HEK293 (cell line): ENCODE measurements at regions not wholly inside any gene's neighbourhood (a gene's known extent, or its start where the extent isn't known, plus 50 kb on each side); places are given as distances from the start of the nearest gene placed in this dataset.

Experiments
- CTCF ChIP-seq: fragments of 450-650 bp; formaldehyde crosslinking; IDR thresholded peaks from 2 replicates; pipeline ENCODE4 v1.5.1; 2016; ENCODE audit warnings: missing biosample characterization, missing genetic modification characterization
- GLI4 ChIP-seq: fragments of 450-650 bp; formaldehyde crosslinking; IDR thresholded peaks from 2 replicates; pipeline ENCODE4 v1.5.1; 2016; ENCODE audit warnings: missing biosample characterization, missing genetic modification characterization
- ZBTB21 ChIP-seq: fragments of 450-650 bp; formaldehyde crosslinking; IDR thresholded peaks from 2 replicates; pipeline ENCODE4 v1.5.1; 2017; ENCODE audit warnings: missing biosample characterization, missing genetic modification characterization
- ZNF292 ChIP-seq: fragments of 450-650 bp; formaldehyde crosslinking; IDR thresholded peaks from 2 replicates; pipeline ENCODE4 v1.5.1; 2016; ENCODE audit warnings: low read depth, missing biosample characterization, missing genetic modification characterization, borderline replicate concordance
- ZNF544 ChIP-seq: fragments of 450-650 bp; formaldehyde crosslinking; IDR thresholded peaks from 2 replicates; pipeline ENCODE4 v1.5.0; 2017; ENCODE audit warnings: missing biosample characterization, missing genetic modification characterization
- ZNF585B ChIP-seq: fragments of 450-650 bp; formaldehyde crosslinking; IDR thresholded peaks from 2 replicates; pipeline ENCODE4 v1.5.1; 2016; ENCODE audit warnings: missing biosample characterization, missing genetic modification characterization
- ZNF626 ChIP-seq: fragments of 450-650 bp; sonication (Bioruptor Pico); formaldehyde crosslinking; IDR thresholded peaks from 2 replicates; pipeline ENCODE4 v1.5.1; 2018; ENCODE audit warnings: missing biosample characterization, missing genetic modification characterization, inconsistent platforms
- TF ChIP-seq, protein P1 (sequence below): fragments of 450-650 bp; formaldehyde crosslinking; IDR thresholded peaks from 2 replicates; pipeline ENCODE4; 2016; ENCODE audit warnings: missing biosample characterization, missing genetic modification characterization

- TF ChIP-seq CTCF (tag by site-specific recombination) (no peak), GLI4 (tag by site-specific recombination) (no peak), ZNF626 (tag by site-specific recombination) (no peak), ZNF585B (tag by site-specific recombination) (no peak), ZNF544 (tag by site-specific recombination) (no peak), ZNF292 (tag by site-specific recombination) (no peak), ZBTB21 (tag by site-specific recombination) (no peak)
- TF ChIP-seq, protein P1, sequence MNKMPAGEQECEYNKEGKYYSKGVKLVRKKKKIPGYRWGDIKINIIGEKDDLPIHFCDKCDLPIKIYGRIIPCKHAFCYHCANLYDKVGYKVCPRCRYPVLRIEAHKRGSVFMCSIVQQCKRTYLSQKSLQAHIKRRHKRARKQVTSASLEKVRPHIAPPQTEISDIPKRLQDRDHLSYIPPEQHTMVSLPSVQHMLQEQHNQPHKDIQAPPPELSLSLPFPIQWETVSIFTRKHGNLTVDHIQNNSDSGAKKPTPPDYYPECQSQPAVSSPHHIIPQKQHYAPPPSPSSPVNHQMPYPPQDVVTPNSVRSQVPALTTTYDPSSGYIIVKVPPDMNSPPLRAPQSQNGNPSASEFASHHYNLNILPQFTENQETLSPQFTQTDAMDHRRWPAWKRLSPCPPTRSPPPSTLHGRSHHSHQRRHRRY (tag by site-specific recombination): no peak
Observed at GRCh38 chr1:25117233-25117823, 115.0 kb downstream of the SYF2 start.
